Mucosa of descending colon (tissue), 3 donors: ENCODE measurements at regions not wholly inside any gene's neighbourhood (a gene's known extent, or its start where the extent isn't known, plus 50 kb on each side); places are given as distances from the start of the nearest gene placed in this dataset.
"Not testable (repeated sequence)": the region's sequence is repeated elsewhere in the genome, so short reads cannot be mapped to it uniquely, and the experiment has no call there.

Experiments
- ATAC-seq: fragments of 200-7000 bp; cut with Tn5 transposase; one replicate; pipeline ENCODE4 v1.9.1; 2020; ENCODE audit warnings: mild to moderate bottlenecking, moderate library complexity
- DNase-seq, 3 donors: peaks; one replicate each; pipeline ENCODE4 v3.0.0-alpha.2; 2020
- H3K36me3 ChIP-seq: fragments of 200-600 bp; one replicate; pipeline ENCODE4 v1.8.0; 2021; ENCODE audit warnings: low read depth, mild to moderate bottlenecking
- H3K4me1 ChIP-seq: fragments of 200-600 bp; one replicate; pipeline ENCODE4 v1.8.0; 2021; ENCODE audit warnings: low read depth, mild to moderate bottlenecking
- H3K4me3 ChIP-seq: fragments of 200-600 bp; one replicate; pipeline ENCODE4 v1.8.0; 2021; ENCODE audit warnings: mild to moderate bottlenecking
- H3K9me3 ChIP-seq: fragments of 200-600 bp; one replicate; pipeline ENCODE4 v1.8.0; 2021; ENCODE audit warnings: mild to moderate bottlenecking
- intact Hi-C, 2 donors: fragments of 100-400 bp; cut with DNase I in 1 of 2; cut with micrococcal nuclease in 1 of 2; formaldehyde crosslinking; loops; one replicate each; pipeline versions ENCODE4 v1.11.0 to v1.11.1; 2022; cut with DNase I, micrococcal nuclease
- TF ChIP-seq, protein P1 (sequence below): fragments of 200-600 bp; IDR thresholded peaks from one replicate; pipeline ENCODE4 v1.8.0; 2022; ENCODE audit warnings: antibody characterized with exemption, mild to moderate bottlenecking
- donor health status: DM: no; HTN: no; CAD: no; lungs with moderate emphysema.
- donor health status: DM: no; HTN: no; CAD: no.
- donor health status: DM: no; HTN: yes; CAD: no.

DNA sequence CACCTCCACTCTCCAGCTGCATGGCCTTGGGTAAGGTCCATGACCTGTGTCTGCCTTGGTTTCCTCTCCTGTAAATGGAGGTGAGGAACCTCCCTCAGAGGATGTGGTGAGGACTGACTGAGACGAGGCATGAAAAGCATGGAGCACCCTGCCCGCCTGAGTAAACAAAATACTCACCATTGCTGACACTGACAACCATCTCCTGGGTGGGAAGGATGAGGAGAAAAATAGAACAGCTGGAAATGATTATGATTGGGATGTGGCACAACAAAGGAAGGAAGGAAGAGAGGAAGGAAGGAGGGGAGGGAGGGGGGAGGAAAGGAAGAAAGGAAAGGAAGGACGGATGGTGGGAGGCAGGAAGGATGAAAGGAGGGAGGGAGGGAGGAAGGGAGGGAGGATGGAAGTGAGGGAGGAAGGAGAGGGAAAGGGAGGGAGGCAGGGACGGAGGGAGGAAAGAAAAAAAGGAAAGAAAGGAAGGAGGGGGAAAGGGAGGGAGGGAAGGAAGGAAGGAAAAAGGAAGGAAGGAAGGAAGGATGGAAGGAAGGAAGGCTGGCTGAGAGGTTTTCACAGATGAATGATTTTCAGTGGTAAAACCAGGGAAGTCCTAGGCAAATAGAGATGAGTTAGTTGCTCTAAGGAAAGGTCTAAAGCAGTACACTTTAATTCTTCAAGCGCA is 276.5 kb upstream of the XYLT1 start:
- no peaks in the 10 kb centered on the region for H3K4me1 ChIP-seq
- H3K36me3 ChIP-seq: no peaks in the 10 kb centered on the region
- no peaks in the 10 kb centered on the region for H3K9me3 ChIP-seq
- DNase-seq (no peak), ATAC-seq (no peak)
- intact Hi-C loops: no loop called here
- no peak overlapping the region for H3K4me3 ChIP-seq
- TF ChIP-seq, protein P1, sequence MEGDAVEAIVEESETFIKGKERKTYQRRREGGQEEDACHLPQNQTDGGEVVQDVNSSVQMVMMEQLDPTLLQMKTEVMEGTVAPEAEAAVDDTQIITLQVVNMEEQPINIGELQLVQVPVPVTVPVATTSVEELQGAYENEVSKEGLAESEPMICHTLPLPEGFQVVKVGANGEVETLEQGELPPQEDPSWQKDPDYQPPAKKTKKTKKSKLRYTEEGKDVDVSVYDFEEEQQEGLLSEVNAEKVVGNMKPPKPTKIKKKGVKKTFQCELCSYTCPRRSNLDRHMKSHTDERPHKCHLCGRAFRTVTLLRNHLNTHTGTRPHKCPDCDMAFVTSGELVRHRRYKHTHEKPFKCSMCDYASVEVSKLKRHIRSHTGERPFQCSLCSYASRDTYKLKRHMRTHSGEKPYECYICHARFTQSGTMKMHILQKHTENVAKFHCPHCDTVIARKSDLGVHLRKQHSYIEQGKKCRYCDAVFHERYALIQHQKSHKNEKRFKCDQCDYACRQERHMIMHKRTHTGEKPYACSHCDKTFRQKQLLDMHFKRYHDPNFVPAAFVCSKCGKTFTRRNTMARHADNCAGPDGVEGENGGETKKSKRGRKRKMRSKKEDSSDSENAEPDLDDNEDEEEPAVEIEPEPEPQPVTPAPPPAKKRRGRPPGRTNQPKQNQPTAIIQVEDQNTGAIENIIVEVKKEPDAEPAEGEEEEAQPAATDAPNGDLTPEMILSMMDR: no peak

DNA sequence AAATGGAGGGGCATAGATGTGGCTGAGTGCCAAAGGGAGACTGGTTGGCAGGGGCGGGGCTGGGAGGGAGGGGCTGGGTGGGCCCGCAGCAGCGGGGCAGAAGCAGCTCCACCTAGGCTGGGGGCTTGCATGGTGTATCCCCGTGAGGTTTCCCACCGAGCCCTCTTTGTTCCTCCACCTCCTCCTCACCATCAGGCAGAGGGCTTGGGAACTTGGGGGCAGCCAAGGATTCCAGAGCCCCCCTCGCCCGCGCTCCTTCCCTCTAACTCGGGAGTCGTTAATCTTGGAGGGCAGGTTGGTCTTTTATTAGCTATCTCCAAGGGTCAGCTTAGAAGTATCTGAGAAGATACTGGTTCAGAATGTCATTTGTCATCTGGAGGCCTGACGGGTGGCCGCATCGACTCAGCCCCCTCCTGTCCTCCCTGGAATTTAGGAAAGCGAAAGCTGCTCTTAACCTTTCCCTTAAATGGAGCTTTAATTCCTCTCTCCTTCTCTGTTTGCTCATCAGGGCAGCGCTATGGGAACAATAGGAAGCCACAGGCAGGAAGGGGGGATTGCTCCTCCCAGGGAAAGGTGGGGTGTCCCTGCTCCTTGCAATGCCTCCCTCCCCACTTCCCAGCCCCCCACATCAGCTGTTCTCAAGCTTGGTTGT is 274.3 kb upstream of the XYLT1 start:
- Histone ChIP-seq H3K36me3 (no peaks in the 10 kb centered on the region), H3K9me3 (no peaks in the 10 kb centered on the region), H3K4me1 (no peaks in the 10 kb centered on the region), H3K4me3 (no peak overlapping the region)
- no peak for DNase-seq
- ATAC-seq: peak; percentile 8
- TF ChIP-seq, protein P1: no peak
- intact Hi-C loops: no loop called here

DNA sequence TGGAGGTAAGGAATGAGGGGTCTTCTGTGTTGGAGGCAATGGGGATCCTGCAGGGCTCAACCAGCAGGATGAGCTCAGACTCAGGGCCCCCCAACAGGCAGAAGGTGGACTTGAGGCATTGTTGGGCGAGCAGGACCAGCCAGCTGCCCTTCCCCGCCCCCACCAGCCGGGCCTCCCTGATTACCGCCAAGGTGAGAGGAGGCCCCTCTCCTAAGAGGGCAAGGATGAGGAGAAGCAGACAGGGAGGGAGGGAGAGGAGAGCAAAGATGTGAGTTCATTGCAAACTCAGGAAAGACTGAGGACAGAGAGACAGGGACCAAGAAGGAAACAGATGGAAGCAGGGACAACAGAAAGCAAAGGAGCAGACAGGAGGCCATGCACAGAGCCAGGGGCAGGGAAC is 272.8 kb upstream of the XYLT1 start:
- H3K4me3 ChIP-seq: no peak overlapping the region
- H3K36me3 ChIP-seq: no peaks in the 10 kb centered on the region
- DNase-seq (no peak), ATAC-seq (no peak)
- no peaks in the 10 kb centered on the region for H3K4me1 ChIP-seq
- no peaks in the 10 kb centered on the region for H3K9me3 ChIP-seq
- TF ChIP-seq, protein P1: no peak
- intact Hi-C loops: no loop called here

DNA sequence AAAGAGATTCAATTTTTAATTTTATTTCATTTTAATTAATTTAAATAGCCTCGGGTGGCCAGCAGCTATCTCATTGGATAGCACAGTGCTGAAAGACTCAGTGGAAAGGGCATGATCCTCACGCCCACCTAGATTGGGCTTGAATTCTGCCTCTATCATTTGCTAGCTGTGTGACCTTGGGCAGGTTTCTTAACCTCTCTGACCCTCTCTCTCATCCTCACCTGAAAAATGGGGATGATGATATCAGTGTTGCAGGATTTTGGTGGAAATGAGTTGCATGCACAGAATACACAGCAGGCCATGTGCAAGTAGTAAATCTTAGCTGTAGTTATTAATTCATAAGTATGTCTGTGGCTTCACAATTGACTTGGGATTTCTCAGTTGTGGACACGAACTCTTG is 272.4 kb upstream of the XYLT1 start:
- ATAC-seq: no peak
- intact Hi-C loops: no loop called here
- Histone ChIP-seq H3K9me3 (no peaks in the 10 kb centered on the region), H3K36me3 (no peaks in the 10 kb centered on the region), H3K4me1 (no peaks in the 10 kb centered on the region), H3K4me3 (no peak overlapping the region)
- TF ChIP-seq, protein P1: no peak
- DNase-seq: no peak

DNA sequence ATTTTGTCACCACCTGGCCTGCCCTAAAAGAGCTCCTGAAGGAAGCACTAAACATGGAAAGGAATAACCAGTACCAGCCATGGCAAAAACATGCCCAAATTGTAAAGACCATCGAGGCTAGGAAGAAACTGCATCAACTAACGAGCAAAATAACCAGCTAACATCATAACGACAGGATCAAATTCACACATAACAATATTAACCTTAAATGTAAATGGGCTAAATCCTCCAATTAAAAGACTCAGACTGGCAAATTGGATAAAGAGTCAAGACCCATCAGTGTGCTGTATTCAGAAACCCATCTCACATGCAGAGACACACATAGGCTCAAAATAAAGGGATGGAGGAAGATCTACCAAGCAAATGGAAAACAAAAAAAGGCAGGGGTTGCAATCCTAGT is 264.3 kb upstream of the XYLT1 start:
- H3K36me3 ChIP-seq, DNase-seq, intact Hi-C loops, H3K4me1 ChIP-seq, ATAC-seq, H3K9me3 ChIP-seq, H3K4me3 ChIP-seq: not testable (repeated sequence)

DNA sequence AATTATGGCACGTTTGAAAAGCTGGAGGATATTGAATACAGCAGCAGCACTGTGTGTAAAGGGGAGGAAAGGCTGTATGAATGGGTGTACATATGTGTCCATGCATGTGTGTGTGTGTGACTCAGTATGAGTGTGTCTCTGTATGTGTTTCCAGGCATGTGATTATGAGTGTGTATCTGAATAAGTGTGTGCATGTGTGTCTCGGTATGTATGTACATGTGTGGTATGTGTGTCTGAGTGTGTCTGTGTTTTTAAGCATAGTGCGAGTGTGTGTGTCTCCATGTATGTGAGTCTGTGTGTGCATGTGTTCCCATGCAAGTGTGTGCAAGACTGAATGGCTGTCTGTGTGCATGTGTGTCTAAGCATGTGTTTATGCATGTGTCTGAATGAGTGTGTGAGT is 259.1 kb upstream of the XYLT1 start:
- TF ChIP-seq, protein P1: no peak
- no peak for DNase-seq
- no peaks in the 10 kb centered on the region for H3K9me3 ChIP-seq
- no peak for ATAC-seq
- intact Hi-C loops: no loop called here
- no peaks in the 10 kb centered on the region for H3K36me3 ChIP-seq
- H3K4me1 ChIP-seq: no peaks in the 10 kb centered on the region
- H3K4me3 ChIP-seq: no peak overlapping the region
